CD8-positive, alpha-beta memory T cell (primary cell): ENCODE measurements at regions not wholly inside any gene's neighbourhood (a gene's known extent, or its start where the extent isn't known, plus 50 kb on each side); places are given as distances from the start of the nearest gene placed in this dataset.
"Not testable (repeated sequence)": the region's sequence is repeated elsewhere in the genome, so short reads cannot be mapped to it uniquely, and the experiment has no call there.

Experiments used
- CTCF ChIA-PET: fragments of 350-600 bp; sonication (Branson Sonifier 250); formaldehyde crosslinking; loops from one replicate; lab custom pipeline; 2021; ENCODE audit warnings: antibody characterized with exemption; lab: Charles Lee
- POLR2A ChIA-PET: fragments of 350-600 bp; sonication (Branson Sonifier 250); formaldehyde crosslinking; loops from one replicate; lab custom pipeline; 2021; ENCODE audit warnings: antibody characterized with exemption; lab: Charles Lee
- DNase-seq, 5 donors: peaks; one replicate each; pipeline versions ENCODE4 v3.0.0 to v3.0.0-alpha.2; 2020 to 2022; ENCODE audit warnings: mixed read lengths in 1 of 5
- H3K27ac ChIP-seq: one replicate; pipeline ENCODE4 v1.7.0; 2013; ENCODE audit warnings: low read depth, mild to moderate bottlenecking, low read length, moderate library complexity
- H3K27me3 ChIP-seq: 2 replicates; pipeline ENCODE4 v1.7.0; 2013; ENCODE audit warnings: low read length, mild to moderate bottlenecking; ENCODE audit not compliant: insufficient read depth, poor library complexity, severe bottlenecking
- H3K36me3 ChIP-seq: 2 replicates; pipeline ENCODE4 v1.7.0; 2013; ENCODE audit warnings: mild to moderate bottlenecking, low read length, moderate library complexity; ENCODE audit not compliant: insufficient read depth
- H3K4me1 ChIP-seq: 2 replicates; pipeline ENCODE4 v1.7.0; 2013; ENCODE audit warnings: mild to moderate bottlenecking, low read length, moderate library complexity; ENCODE audit not compliant: insufficient read depth
- H3K4me3 ChIP-seq: 2 replicates; pipeline ENCODE4 v1.7.0; 2013; ENCODE audit warnings: mild to moderate bottlenecking, low read length
- H3K9me3 ChIP-seq: 2 replicates; pipeline ENCODE4 v1.7.0; 2013; ENCODE audit warnings: mild to moderate bottlenecking, low read length
- H3K27ac Mint-ChIP-seq, 8 donors: one replicate each; pipeline ENCODE4 v1.8.0; 2020 to 2021; ENCODE audit warnings: mixed read lengths in 8 of 8, mild to moderate bottlenecking in 6 of 8, inconsistent platforms in 3 of 8, moderate library complexity in 3 of 8
- H3K27me3 Mint-ChIP-seq, 2 donors: one replicate each; pipeline ENCODE4 v1.8.0; 2020 to 2021; ENCODE audit warnings: mixed read lengths in 2 of 2, mild to moderate bottlenecking in 1 of 2, moderate library complexity in 1 of 2
- H3K36me3 Mint-ChIP-seq, 3 donors: one replicate each; pipeline ENCODE4 v1.8.0; 2020 to 2021; ENCODE audit warnings: mixed read lengths in 3 of 3, inconsistent platforms in 1 of 3, mild to moderate bottlenecking in 1 of 3
- H3K4me1 Mint-ChIP-seq, 3 donors: one replicate each; pipeline ENCODE4 v1.8.0; 2020 to 2021; ENCODE audit warnings: mixed read lengths in 3 of 3, inconsistent platforms in 1 of 3, mild to moderate bottlenecking in 1 of 3
- H3K4me3 Mint-ChIP-seq, 7 donors: one replicate each; pipeline ENCODE4 v1.8.0; 2020 to 2021; ENCODE audit warnings: mixed read lengths in 7 of 7, mild to moderate bottlenecking in 6 of 7, moderate library complexity in 4 of 7, inconsistent platforms in 2 of 7
- H3K9me3 Mint-ChIP-seq, 5 donors: one replicate each; pipeline ENCODE4 v1.8.0; 2020 to 2022; ENCODE audit warnings: mixed read lengths in 5 of 5, mild to moderate bottlenecking in 3 of 5, moderate library complexity in 2 of 5, inconsistent platforms in 1 of 5

GRCh38 chr20:53652090-53652858 is 58.6 kb upstream of the ZNF217 start:
- no peaks in the 10 kb centered on the region for H3K36me3 Mint-ChIP-seq
- H3K9me3 Mint-ChIP-seq, result no peaks in the 10 kb centered on the region
- peak overlapping the region; percentile 43 to 81 (median 75) for H3K4me3 Mint-ChIP-seq
- Histone ChIP-seq H3K36me3 (no peaks in the 10 kb centered on the region), H3K4me3 (peak overlapping the region; percentile 30), H3K27ac (peak overlapping the region; percentile 53), H3K9me3 (no peaks in the 10 kb centered on the region), H3K27me3 (no peaks in the 10 kb centered on the region), H3K4me1 (peaks cover 44% of the 10 kb centered on the region)
- peaks cover 35 to 45% (median 42%) of the 10 kb centered on the region in 3 donors for H3K4me1 Mint-ChIP-seq
- peak overlapping the region; percentile 61 to 95 (median 88) for H3K27ac Mint-ChIP-seq
- peak in 2 of 5 donors; percentile 15 to 53 for DNase-seq
- H3K27me3 Mint-ChIP-seq, result no peaks in the 10 kb centered on the region
- POLR2A ChIA-PET, result no interaction called here
- CTCF ChIA-PET, result interaction anchor here (1.0 to 1.6 kb wide), 4 partner anchors 9 to 42 kb away, joined by 3 to 6 read pairs (median 4); no protein-coding TSS in a partner anchor

- H3K4me3 ChIP-seq, DNase-seq, H3K9me3 ChIP-seq, H3K27me3 ChIP-seq, H3K27me3 Mint-ChIP-seq, H3K27ac Mint-ChIP-seq, H3K27ac ChIP-seq, POLR2A ChIA-PET, H3K9me3 Mint-ChIP-seq, H3K36me3 ChIP-seq, H3K36me3 Mint-ChIP-seq, CTCF ChIA-PET, H3K4me3 Mint-ChIP-seq: not testable (repeated sequence)
- peaks cover 25% of the 10 kb centered on the region for H3K4me1 ChIP-seq
- peaks cover 21 to 33% (median 24%) of the 10 kb centered on the region in 3 donors for H3K4me1 Mint-ChIP-seq
Measured at GRCh38 chr20:53649493-53649892, 55.9 kb upstream of the ZNF217 start.

- Mint-ChIP-seq H3K9me3 (no peaks in the 10 kb centered on the region), H3K27ac (no peak overlapping the region), H3K4me1 (peaks cover 18 to 31% (median 25%) of the 10 kb centered on the region in 3 donors), H3K27me3 (no peaks in the 10 kb centered on the region), H3K4me3 (no peak overlapping the region), H3K36me3 (no peaks in the 10 kb centered on the region)
- ChIA-PET CTCF (interaction anchor here (1.2 to 2.4 kb wide), 3 partner anchors 38 to 68 kb away, joined by 3 to 7 read pairs (median 3); no protein-coding TSS in a partner anchor), POLR2A (interaction anchor here (0.7 kb wide), 1 partner anchor 16 kb away, joined by 3 read pairs; no protein-coding TSS in a partner anchor)
- H3K27me3 ChIP-seq, result no peaks in the 10 kb centered on the region
- H3K4me3 ChIP-seq, result no peak overlapping the region
- H3K9me3 ChIP-seq, result no peaks in the 10 kb centered on the region
- no peak for DNase-seq
- H3K27ac ChIP-seq, result no peak overlapping the region
- no peaks in the 10 kb centered on the region for H3K36me3 ChIP-seq
- H3K4me1 ChIP-seq, result peaks cover 28% of the 10 kb centered on the region
Measured at GRCh38 chr20:53647286-53647821, 53.7 kb upstream of the ZNF217 start.

GRCh38 chr20:53646550-53646949 is 52.9 kb upstream of the ZNF217 start:
- Histone ChIP-seq H3K27ac (no peak overlapping the region), H3K4me1 (peaks cover 28% of the 10 kb centered on the region), H3K4me3 (no peak overlapping the region), H3K27me3 (no peaks in the 10 kb centered on the region), H3K9me3 (no peaks in the 10 kb centered on the region), H3K36me3 (no peaks in the 10 kb centered on the region)
- Mint-ChIP-seq H3K27me3 (no peaks in the 10 kb centered on the region), H3K9me3 (no peaks in the 10 kb centered on the region), H3K4me1 (peaks cover 18 to 33% (median 27%) of the 10 kb centered on the region in 3 donors), H3K27ac (no peak overlapping the region), H3K36me3 (no peaks in the 10 kb centered on the region), H3K4me3 (no peak overlapping the region)
- CTCF ChIA-PET, result interaction anchor here (1.1 to 2.4 kb wide), 4 partner anchors 11 to 279 kb away, joined by 3 to 7 read pairs (median 3); no protein-coding TSS in a partner anchor
- DNase-seq, result no peak
- POLR2A ChIA-PET, result interaction anchor here (0.7 to 1.1 kb wide), 4 partner anchors 14 to 260 kb away, joined by 3 to 5 read pairs (median 3); no protein-coding TSS in a partner anchor

- ChIA-PET POLR2A (interaction anchor here (0.7 to 1.1 kb wide), 2 partner anchors 36 to 51 kb away, joined by 3 to 5 read pairs; no protein-coding TSS in a partner anchor), CTCF (interaction anchor here (1.1 to 2.4 kb wide), 4 partner anchors 12 to 280 kb away, joined by 3 to 7 read pairs (median 3); no protein-coding TSS in a partner anchor)
Measured at GRCh38 chr20:53645582-53645897, 51.9 kb upstream of the ZNF217 start.

GRCh38 chr20:53644108-53644507 is 50.5 kb upstream of the ZNF217 start:
- H3K27ac ChIP-seq, H3K27me3 Mint-ChIP-seq, H3K4me3 ChIP-seq: not testable (repeated sequence)

More at GRCh38 chr20:53645582-53645897, 51.9 kb upstream of the ZNF217 start:
- H3K4me1 ChIP-seq, result peaks cover 34% of the 10 kb centered on the region
- H3K9me3 Mint-ChIP-seq, result no peaks in the 10 kb centered on the region
- H3K4me3 Mint-ChIP-seq, result no peak overlapping the region
- no peak overlapping the region for H3K27ac ChIP-seq
- no peak for DNase-seq
- no peaks in the 10 kb centered on the region for H3K27me3 Mint-ChIP-seq
- H3K9me3 ChIP-seq, result no peaks in the 10 kb centered on the region
- H3K4me3 ChIP-seq, result no peak overlapping the region
- no peaks in the 10 kb centered on the region for H3K36me3 Mint-ChIP-seq
- H3K36me3 ChIP-seq, result no peaks in the 10 kb centered on the region
- H3K27ac Mint-ChIP-seq, result peak overlapping the region in 1 of 8 donors; percentile 19
- H3K4me1 Mint-ChIP-seq, result peaks cover 23 to 42% (median 33%) of the 10 kb centered on the region in 3 donors
- H3K27me3 ChIP-seq, result no peaks in the 10 kb centered on the region

More at GRCh38 chr20:53644108-53644507, 50.5 kb upstream of the ZNF217 start:
- H3K4me3 Mint-ChIP-seq, CTCF ChIA-PET, H3K9me3 Mint-ChIP-seq, H3K36me3 ChIP-seq, H3K27me3 ChIP-seq, DNase-seq, H3K36me3 Mint-ChIP-seq, POLR2A ChIA-PET, H3K9me3 ChIP-seq: not testable (repeated sequence)
- peaks cover 34% of the 10 kb centered on the region for H3K4me1 ChIP-seq
- H3K4me1 Mint-ChIP-seq, result peaks cover 27 to 46% (median 42%) of the 10 kb centered on the region in 3 donors
- peak overlapping the region in 5 of 8 donors; percentile 8 to 99 (median 29) for H3K27ac Mint-ChIP-seq
